WTC11 (cell line): ENCODE measurements at regions not wholly inside any gene's neighbourhood (a gene's known extent, or its start where the extent isn't known, plus 50 kb on each side); places are given as distances from the start of the nearest gene placed in this dataset.

Source experiments
- ATAC-seq: fragments of 200-7000 bp; cut with Tn5 transposase; 2 replicates; pipeline ENCODE4 v1.10.0; 2021; ENCODE audit warnings: mild to moderate bottlenecking, moderate library complexity
- CTCF ChIA-PET: fragments of 300-600 bp; sonication (Branson Sonifier 250); formaldehyde crosslinking; loops from one replicate; lab custom pipeline; 2021; ENCODE audit warnings: antibody characterized with exemption; lab: Charles Lee
- POLR2A ChIA-PET: fragments of 350-600 bp; sonication (Branson Sonifier 250); formaldehyde crosslinking; loops from one replicate; lab custom pipeline; 2021; ENCODE audit warnings: antibody characterized with exemption; lab: Charles Lee
- DNase-seq: peaks from one replicate; pipeline ENCODE4 v3.0.0; 2021; ENCODE audit warnings: low spot score
- H3K27ac Mint-ChIP-seq: 2 replicates; pipeline ENCODE4 v1.8.0; 2021; ENCODE audit warnings: mixed read lengths
- H3K27me3 Mint-ChIP-seq: 2 replicates; pipeline ENCODE4 v1.8.0; 2021; ENCODE audit warnings: low read depth, mild to moderate bottlenecking, moderate library complexity, mixed read lengths
- H3K36me3 Mint-ChIP-seq: 2 replicates; pipeline ENCODE4 v1.8.0; 2021; ENCODE audit warnings: mixed read lengths
- H3K4me1 Mint-ChIP-seq: 2 replicates; pipeline ENCODE4 v1.8.0; 2022; ENCODE audit warnings: mixed read lengths
- H3K4me3 Mint-ChIP-seq: 2 replicates; pipeline ENCODE4 v1.8.0; 2021; ENCODE audit warnings: mild to moderate bottlenecking, moderate library complexity, mixed read lengths
- H3K9me3 Mint-ChIP-seq: 2 replicates; pipeline ENCODE4 v1.8.0; 2021; ENCODE audit warnings: mixed read lengths
- AFF4 ChIP-seq: sonication (generic); formaldehyde crosslinking; IDR thresholded peaks from 2 replicates; pipeline ENCODE4 v1.8.1; 2023; ENCODE audit warnings: mild to moderate bottlenecking, missing genetic modification reagents, borderline replicate concordance
- CREB1 ChIP-seq: sonication (generic); formaldehyde crosslinking; IDR thresholded peaks from 2 replicates; pipeline ENCODE4 v1.8.0; 2023; ENCODE audit warnings: mild to moderate bottlenecking, missing genetic modification reagents
- CREM ChIP-seq: sonication (generic); formaldehyde crosslinking; IDR thresholded peaks from 2 replicates; pipeline ENCODE4 v1.8.1; 2022; ENCODE audit warnings: mild to moderate bottlenecking, missing genetic modification reagents, moderate library complexity
- E2F1 ChIP-seq: sonication (generic); formaldehyde crosslinking; IDR thresholded peaks from 2 replicates; pipeline ENCODE4 v1.8.0; 2022; ENCODE audit warnings: mild to moderate bottlenecking, missing genetic modification reagents
- EMX1 ChIP-seq: fragments of 250-450 bp; sonication (Bioruptor Pico); IDR thresholded peaks from 2 replicates; pipeline ENCODE4 v1.8.0; 2021; ENCODE audit warnings: mild to moderate bottlenecking
- ETV6 ChIP-seq: sonication (generic); formaldehyde crosslinking; IDR thresholded peaks from 2 replicates; pipeline ENCODE4 v1.8.1; 2022; ENCODE audit warnings: mild to moderate bottlenecking, missing genetic modification reagents
- MAX ChIP-seq: sonication (generic); formaldehyde crosslinking; IDR thresholded peaks from 2 replicates; pipeline ENCODE4 v1.8.0; 2022; ENCODE audit warnings: mild to moderate bottlenecking, missing genetic modification reagents
- NFYB ChIP-seq: sonication (generic); formaldehyde crosslinking; conservative IDR thresholded peaks from 2 replicates; pipeline ENCODE4 v1.8.0; 2022; ENCODE audit warnings: low read depth, missing genetic modification reagents
- NR1H2 ChIP-seq: sonication (generic); formaldehyde crosslinking; IDR thresholded peaks from 2 replicates; pipeline ENCODE4 v1.9.0; 2021; ENCODE audit warnings: mild to moderate bottlenecking, moderate library complexity, missing genetic modification reagents
- RELA ChIP-seq: sonication (generic); formaldehyde crosslinking; IDR thresholded peaks from 2 replicates; pipeline ENCODE4 v1.8.1; 2022; ENCODE audit warnings: missing genetic modification reagents, mild to moderate bottlenecking, borderline replicate concordance
- RORB ChIP-seq: fragments of 250-450 bp; sonication (Bioruptor Pico); IDR thresholded peaks from 2 replicates; pipeline ENCODE4 v1.9.0; 2021; ENCODE audit warnings: mild to moderate bottlenecking
- TEAD1 ChIP-seq: sonication (generic); formaldehyde crosslinking; IDR thresholded peaks from 2 replicates; pipeline ENCODE4 v1.8.0; 2022; ENCODE audit warnings: mild to moderate bottlenecking, missing genetic modification reagents
- ZBTB43 ChIP-seq: sonication (generic); formaldehyde crosslinking; IDR thresholded peaks from 2 replicates; pipeline ENCODE4 v1.8.1; 2023; ENCODE audit warnings: mild to moderate bottlenecking, missing genetic modification reagents
- ZMAT4 ChIP-seq: fragments of 250-450 bp; sonication (Bioruptor Pico); IDR thresholded peaks from 2 replicates; pipeline ENCODE4 v1.9.0; 2021; ENCODE audit warnings: mild to moderate bottlenecking
- ZNF232 ChIP-seq: sonication (generic); formaldehyde crosslinking; IDR thresholded peaks from 2 replicates; pipeline ENCODE4 v1.8.0; 2022; ENCODE audit warnings: mild to moderate bottlenecking, missing genetic modification reagents
- ZNF317 ChIP-seq: sonication (generic); formaldehyde crosslinking; IDR thresholded peaks from 2 replicates; pipeline ENCODE4 v1.8.1; 2023; ENCODE audit warnings: low read depth, mild to moderate bottlenecking, moderate library complexity, missing genetic modification reagents, borderline replicate concordance
- ZNF425 ChIP-seq: fragments of 250-450 bp; sonication (Bioruptor Pico); conservative IDR thresholded peaks from 2 replicates; pipeline ENCODE4 v1.9.0; 2021; ENCODE audit warnings: mild to moderate bottlenecking

GRCh38 chr6:94245395-94245794 lies 826.0 kb upstream of the EPHA7 start (continued):
- no peak for TF ChIP-seq CREB1 (CRISPR knock-in tag)
- no peak for TF ChIP-seq CREM
- no peak for TF ChIP-seq MAX (CRISPR knock-in tag)
- TF ChIP-seq ZNF232 (CRISPR knock-in tag): no peak
- TF ChIP-seq NR1H2: no peak
- no peak for TF ChIP-seq RORB (CRISPR knock-in tag)
- no peak for TF ChIP-seq ETV6 (CRISPR knock-in tag)
- no peak for TF ChIP-seq ZMAT4 (CRISPR knock-in tag)
- TF ChIP-seq AFF4 (CRISPR knock-in tag): no peak
- no peak for TF ChIP-seq EMX1 (CRISPR knock-in tag)

GRCh38 chr6:94238868-94239267 lies 819.5 kb upstream of the EPHA7 start:
- ChIA-PET CTCF (no interaction called here), POLR2A (interaction anchor here (0.5 kb wide), 1 partner anchor 512 kb away, joined by 4 read pairs; no protein-coding TSS in a partner anchor)
- no peak overlapping the region for H3K27ac Mint-ChIP-seq
- H3K27me3 Mint-ChIP-seq: peaks cover 3% of the 10 kb centered on the region; the same call in 1 of the 2 replicates
- ATAC-seq (no peak), DNase-seq (no peak)
- no peaks in the 10 kb centered on the region for H3K36me3 Mint-ChIP-seq
- no peaks in the 10 kb centered on the region for H3K4me1 Mint-ChIP-seq
- TF ChIP-seq RORB (CRISPR knock-in tag) (no peak), ZNF317 (CRISPR knock-in tag) (no peak), TEAD1 (CRISPR knock-in tag) (no peak)
- no peak overlapping the region for H3K4me3 Mint-ChIP-seq
- H3K9me3 Mint-ChIP-seq: no peaks in the 10 kb centered on the region

- H3K27ac Mint-ChIP-seq: no peak overlapping the region
- CTCF ChIA-PET: no interaction called here
Measured at GRCh38 chr6:94227741-94228140, 808.4 kb upstream of the EPHA7 start.

More at GRCh38 chr6:94227741-94228140, 808.4 kb upstream of the EPHA7 start:
- H3K4me1 Mint-ChIP-seq: no peaks in the 10 kb centered on the region
- DNase-seq (no peak), ATAC-seq (no peak)
- POLR2A ChIA-PET: no interaction called here
- H3K9me3 Mint-ChIP-seq: peaks cover 8% of the 10 kb centered on the region; the same call in 1 of the 2 replicates
- no peaks in the 10 kb centered on the region for H3K27me3 Mint-ChIP-seq
- no peak overlapping the region for H3K4me3 Mint-ChIP-seq
- TF ChIP-seq ZNF425 (CRISPR knock-in tag): no peak
- no peak for TF ChIP-seq RELA
- no peak for TF ChIP-seq NFYB
- TF ChIP-seq ZBTB43: no peak
- no peak for TF ChIP-seq E2F1 (CRISPR knock-in tag)
- no peak for TF ChIP-seq CREB1 (CRISPR knock-in tag)
- H3K36me3 Mint-ChIP-seq: no peaks in the 10 kb centered on the region
